Tibial nerve (tissue), 3 donors: ENCODE measurements at regions not wholly inside any gene's neighbourhood (a gene's known extent, or its start where the extent isn't known, plus 50 kb on each side); places are given as distances from the start of the nearest gene placed in this dataset.

Experiments
- POLR2A ChIP-seq, 2 donors: fragments of 450-650 bp; IDR thresholded peaks; one replicate each; pipeline ENCODE4 v1.6.1; 2017; ENCODE audit warnings: antibody characterized with exemption in 2 of 2, mild to moderate bottlenecking in 2 of 2, moderate library complexity in 2 of 2
- TF ChIP-seq, protein P1 (sequence below), 5 experiments: fragments of 200-600 bp in 3 of 5; fragments of 450-650 bp in 2 of 5; sonication (generic) in 3 of 5; IDR thresholded peaks; one replicate each; pipeline ENCODE4 v1.5.1; 2016 to 2019; ENCODE audit warnings: antibody characterized with exemption in 5 of 5, mild to moderate bottlenecking in 3 of 5, moderate library complexity in 2 of 5

DNA sequence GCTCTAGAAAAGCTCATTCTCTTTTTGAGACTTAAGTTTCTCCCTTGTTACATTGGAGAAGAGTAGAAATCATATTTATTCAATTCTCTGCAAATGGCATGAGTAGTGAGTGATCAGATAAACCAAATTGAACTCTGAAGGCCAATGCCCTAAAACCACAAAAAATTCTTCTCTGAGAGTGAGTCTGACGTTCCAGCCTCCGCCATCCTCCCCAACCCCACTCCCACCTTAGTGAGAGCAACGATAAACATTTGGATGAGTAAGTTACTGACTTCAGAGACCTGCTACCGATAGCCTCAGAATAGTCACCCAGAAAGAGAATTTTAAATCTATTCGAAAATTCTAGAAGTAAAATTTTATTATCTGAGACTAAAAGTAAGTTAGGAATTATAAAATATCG lies 94.6 kb downstream of the TFAP2A start:
- TF ChIP-seq, protein P1, sequence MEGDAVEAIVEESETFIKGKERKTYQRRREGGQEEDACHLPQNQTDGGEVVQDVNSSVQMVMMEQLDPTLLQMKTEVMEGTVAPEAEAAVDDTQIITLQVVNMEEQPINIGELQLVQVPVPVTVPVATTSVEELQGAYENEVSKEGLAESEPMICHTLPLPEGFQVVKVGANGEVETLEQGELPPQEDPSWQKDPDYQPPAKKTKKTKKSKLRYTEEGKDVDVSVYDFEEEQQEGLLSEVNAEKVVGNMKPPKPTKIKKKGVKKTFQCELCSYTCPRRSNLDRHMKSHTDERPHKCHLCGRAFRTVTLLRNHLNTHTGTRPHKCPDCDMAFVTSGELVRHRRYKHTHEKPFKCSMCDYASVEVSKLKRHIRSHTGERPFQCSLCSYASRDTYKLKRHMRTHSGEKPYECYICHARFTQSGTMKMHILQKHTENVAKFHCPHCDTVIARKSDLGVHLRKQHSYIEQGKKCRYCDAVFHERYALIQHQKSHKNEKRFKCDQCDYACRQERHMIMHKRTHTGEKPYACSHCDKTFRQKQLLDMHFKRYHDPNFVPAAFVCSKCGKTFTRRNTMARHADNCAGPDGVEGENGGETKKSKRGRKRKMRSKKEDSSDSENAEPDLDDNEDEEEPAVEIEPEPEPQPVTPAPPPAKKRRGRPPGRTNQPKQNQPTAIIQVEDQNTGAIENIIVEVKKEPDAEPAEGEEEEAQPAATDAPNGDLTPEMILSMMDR (IDR thresholded peaks at IDR 0.05), result no peak
- TF ChIP-seq POLR2A (IDR thresholded peaks at IDR 0.05), result no peak
